ENCODE measurements at regions not wholly inside any gene's neighbourhood (a gene's known extent, or its start where the extent isn't known, plus 50 kb on each side); places are given as distances from the start of the nearest gene placed in this dataset.

- TF ChIP-seq CTCF (IDR thresholded peaks at IDR 0.05; ENCODE audit: poor library complexity): no peak
- TF ChIP-seq EZH2 (IDR thresholded peaks at IDR 0.05; ENCODE audit: borderline replicate concordance): no peak
- no peak for TF ChIP-seq EZH2phosphoT487 (IDR thresholded peaks at IDR 0.05; ENCODE audit: low read depth, severe bottlenecking, unreplicated experiment)
Measured at GRCh38 chr6:1496092-1496491, 106.7 kb downstream of the FOXF2 start.
